ENCODE measurements at regions not wholly inside any gene's neighbourhood (a gene's known extent, or its start where the extent isn't known, plus 50 kb on each side); places are given as distances from the start of the nearest gene placed in this dataset.

GRCh38 chr6:43972913-43973300, 154.3 kb downstream of the MRPL14 start:
- TF ChIP-seq, protein P1, sequence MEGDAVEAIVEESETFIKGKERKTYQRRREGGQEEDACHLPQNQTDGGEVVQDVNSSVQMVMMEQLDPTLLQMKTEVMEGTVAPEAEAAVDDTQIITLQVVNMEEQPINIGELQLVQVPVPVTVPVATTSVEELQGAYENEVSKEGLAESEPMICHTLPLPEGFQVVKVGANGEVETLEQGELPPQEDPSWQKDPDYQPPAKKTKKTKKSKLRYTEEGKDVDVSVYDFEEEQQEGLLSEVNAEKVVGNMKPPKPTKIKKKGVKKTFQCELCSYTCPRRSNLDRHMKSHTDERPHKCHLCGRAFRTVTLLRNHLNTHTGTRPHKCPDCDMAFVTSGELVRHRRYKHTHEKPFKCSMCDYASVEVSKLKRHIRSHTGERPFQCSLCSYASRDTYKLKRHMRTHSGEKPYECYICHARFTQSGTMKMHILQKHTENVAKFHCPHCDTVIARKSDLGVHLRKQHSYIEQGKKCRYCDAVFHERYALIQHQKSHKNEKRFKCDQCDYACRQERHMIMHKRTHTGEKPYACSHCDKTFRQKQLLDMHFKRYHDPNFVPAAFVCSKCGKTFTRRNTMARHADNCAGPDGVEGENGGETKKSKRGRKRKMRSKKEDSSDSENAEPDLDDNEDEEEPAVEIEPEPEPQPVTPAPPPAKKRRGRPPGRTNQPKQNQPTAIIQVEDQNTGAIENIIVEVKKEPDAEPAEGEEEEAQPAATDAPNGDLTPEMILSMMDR (IDR thresholded peaks at IDR 0.05; ENCODE audit: low read depth, low read length) = no peak
- TF ChIP-seq POLR2A (IDR thresholded peaks at IDR 0.05; ENCODE audit: extremely low read depth, insufficient read length) (no peak), MAX (IDR thresholded peaks at IDR 0.05; ENCODE audit: low read depth, low read length) (no peak)

Data from NB4 (cell line).